ENCODE measurements at regions not wholly inside any gene's neighbourhood (a gene's known extent, or its start where the extent isn't known, plus 50 kb on each side); places are given as distances from the start of the nearest gene placed in this dataset.

DNA sequence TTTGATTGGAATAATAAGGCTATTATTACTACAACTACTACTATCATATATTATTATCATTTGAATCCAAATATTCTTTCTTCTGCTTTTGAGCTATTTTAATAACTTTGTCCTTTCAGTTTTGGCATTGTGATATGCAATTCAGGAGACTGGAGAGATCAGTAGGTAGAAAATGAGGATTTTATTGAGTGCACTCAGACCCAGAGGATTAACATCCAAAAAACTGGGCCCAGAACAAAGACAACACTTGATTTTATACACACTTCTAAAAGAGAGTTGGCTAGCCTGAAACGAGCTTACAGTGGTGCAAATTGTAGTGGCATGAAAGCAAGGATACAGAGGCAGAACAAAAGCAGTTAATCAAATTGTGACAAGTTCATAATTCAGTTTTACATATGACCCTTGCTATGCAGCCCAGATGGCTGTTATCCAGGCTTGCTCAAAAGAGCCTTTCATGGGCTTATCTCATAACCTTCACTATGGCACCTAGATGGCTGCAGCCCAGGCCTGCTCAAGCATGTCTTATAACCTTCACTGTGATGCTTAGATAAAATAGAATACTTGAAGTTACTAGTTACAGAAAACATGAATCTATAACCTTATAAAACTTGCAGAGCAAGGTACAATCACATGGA, 796.3 kb upstream of the RAG2 start:
- in situ Hi-C loops (cut with MboI; ENCODE audit: low sequenced_read_pairs, unreplicated experiment): no loop called here
- no peak for TF ChIP-seq CTCF (IDR thresholded peaks at IDR 0.05; ENCODE audit: borderline replicate concordance, control extremely low read depth, extremely low read depth, insufficient read depth, missing control alignments)
- DNase-seq (ENCODE audit: low spot score): no peak

DNA sequence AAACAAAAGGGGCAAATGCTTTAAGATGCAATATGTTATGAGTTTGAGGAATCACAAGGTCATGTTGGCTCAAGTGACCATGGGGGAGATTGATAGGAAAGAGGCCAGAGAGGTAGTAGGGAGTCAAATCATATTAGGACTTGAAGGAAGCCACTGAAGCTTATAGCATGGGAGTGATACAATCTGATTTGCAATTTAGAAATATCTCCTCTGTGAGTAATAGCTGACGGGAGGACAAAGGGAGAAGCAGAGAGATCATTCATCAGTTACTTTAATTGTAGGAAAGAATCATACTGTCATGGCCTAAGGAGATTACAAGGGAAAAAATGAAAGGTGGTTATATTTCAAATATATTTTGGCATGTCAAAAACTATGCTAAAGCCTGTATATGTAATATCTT, 793.6 kb upstream of the RAG2 start:
- TF ChIP-seq CTCF (IDR thresholded peaks at IDR 0.05; ENCODE audit: borderline replicate concordance, control extremely low read depth, extremely low read depth, insufficient read depth, missing control alignments): no peak
- no peak for DNase-seq (ENCODE audit: low spot score)
- in situ Hi-C loops (cut with MboI; ENCODE audit: low sequenced_read_pairs, unreplicated experiment): no loop called here

DNA sequence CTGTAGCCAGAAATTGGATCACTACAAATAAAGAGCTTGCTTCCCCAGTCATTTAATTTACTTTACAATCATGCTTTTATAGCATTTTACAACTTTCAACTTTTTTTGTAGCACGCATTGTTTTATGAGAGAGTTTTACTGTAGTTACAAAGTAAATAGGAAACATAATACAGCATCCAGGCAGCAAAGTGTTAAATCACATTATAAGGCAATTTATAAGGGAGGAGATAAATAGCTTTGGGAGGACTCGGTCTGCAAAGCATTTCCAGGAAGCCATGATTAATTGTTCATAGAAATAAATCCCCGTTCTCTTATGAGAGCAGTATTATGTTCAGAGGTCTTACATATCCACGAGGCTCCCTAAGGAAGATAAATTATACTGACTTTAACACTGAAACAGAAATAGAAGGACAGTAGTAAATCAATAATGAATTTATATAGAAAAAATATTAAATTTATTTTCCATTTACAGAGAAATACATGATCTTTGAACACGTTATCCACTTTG, 792.6 kb upstream of the RAG2 start:
- TF ChIP-seq CTCF (IDR thresholded peaks at IDR 0.05; ENCODE audit: borderline replicate concordance, control extremely low read depth, extremely low read depth, insufficient read depth, missing control alignments): no peak
- DNase-seq (ENCODE audit: low spot score): no peak
- in situ Hi-C loops (cut with MboI; ENCODE audit: low sequenced_read_pairs, unreplicated experiment): no loop called here

GRCh38 chr11:37378958-37379357, 780.9 kb upstream of the RAG2 start:
- DNase-seq (ENCODE audit: low spot score): no peak
- in situ Hi-C loops (cut with MboI; ENCODE audit: low sequenced_read_pairs, unreplicated experiment): no loop called here
- TF ChIP-seq CTCF (IDR thresholded peaks at IDR 0.05; ENCODE audit: borderline replicate concordance, control extremely low read depth, extremely low read depth, insufficient read depth, missing control alignments): no peak

- no peak for TF ChIP-seq CTCF (IDR thresholded peaks at IDR 0.05; ENCODE audit: borderline replicate concordance, control extremely low read depth, extremely low read depth, insufficient read depth, missing control alignments)
- DNase-seq (ENCODE audit: low spot score): no peak
- in situ Hi-C loops (cut with MboI; ENCODE audit: low sequenced_read_pairs, unreplicated experiment): no loop called here
Observed at GRCh38 chr11:37372667-37373066, 774.6 kb upstream of the RAG2 start.

- TF ChIP-seq CTCF (IDR thresholded peaks at IDR 0.05; ENCODE audit: borderline replicate concordance, control extremely low read depth, extremely low read depth, insufficient read depth, missing control alignments): no peak
- in situ Hi-C loops (cut with MboI; ENCODE audit: low sequenced_read_pairs, unreplicated experiment): no loop called here
- no peak for DNase-seq (ENCODE audit: low spot score)
Observed at GRCh38 chr11:37371346-37371970, 773.4 kb upstream of the RAG2 start.

Measured in GM13976 (cell line).